CD4-positive, alpha-beta T cell treated with Interleukin-15 for 4 hours (primary cell): ENCODE measurements at regions not wholly inside any gene's neighbourhood (a gene's known extent, or its start where the extent isn't known, plus 50 kb on each side); places are given as distances from the start of the nearest gene placed in this dataset.

ENCODE experiments used
- DNase-seq: peaks from one replicate; pipeline ENCODE4 v3.0.0-alpha.2; 2020; ENCODE audit warnings: low spot score

DNA sequence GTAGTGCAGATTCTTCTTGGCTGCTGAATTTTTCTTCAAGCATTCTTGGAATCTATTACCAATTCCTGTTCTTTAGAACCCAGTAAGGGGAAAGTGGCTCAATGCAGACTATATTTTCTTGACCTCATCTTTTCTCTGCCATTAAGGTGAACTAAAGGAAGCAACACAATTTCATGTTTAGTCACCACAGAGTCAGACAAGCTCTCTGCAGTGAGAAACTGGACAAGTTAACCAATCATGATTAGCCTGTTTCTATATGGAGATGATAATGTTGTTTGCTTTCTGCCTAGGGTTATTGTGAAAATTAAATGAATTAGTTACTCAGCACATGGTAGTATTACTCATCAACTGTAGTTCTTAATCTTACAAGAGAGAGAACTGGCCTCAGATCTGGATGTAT, 1075.1 kb downstream of the AGBL1 start:
- no peak for DNase-seq

DNA sequence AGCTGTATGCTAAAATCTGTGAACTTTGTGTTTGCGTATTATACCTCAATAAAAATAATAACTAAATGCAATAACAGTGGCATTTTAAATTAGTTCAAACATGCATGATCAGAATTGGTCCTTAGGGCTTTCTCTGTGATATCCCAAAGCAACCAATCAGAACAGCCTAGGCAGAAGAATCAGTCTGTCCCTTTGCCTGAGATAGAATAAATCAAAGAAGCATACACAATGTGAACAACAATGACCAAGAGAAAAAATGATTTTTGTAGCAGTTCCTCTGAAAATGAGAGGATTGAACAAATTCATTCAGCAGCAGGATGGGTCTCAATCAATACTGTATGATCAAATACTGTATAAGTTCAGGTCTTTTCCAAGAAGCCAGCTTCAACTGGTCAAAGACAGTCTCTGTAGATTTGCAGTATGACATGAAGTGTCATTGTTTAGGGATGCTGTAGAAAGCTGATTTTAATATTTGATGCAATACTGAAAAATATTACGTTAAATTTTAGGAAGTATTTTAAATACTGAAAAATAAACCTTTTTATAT, 1071.6 kb downstream of the AGBL1 start:
- DNase-seq = no peak

DNA sequence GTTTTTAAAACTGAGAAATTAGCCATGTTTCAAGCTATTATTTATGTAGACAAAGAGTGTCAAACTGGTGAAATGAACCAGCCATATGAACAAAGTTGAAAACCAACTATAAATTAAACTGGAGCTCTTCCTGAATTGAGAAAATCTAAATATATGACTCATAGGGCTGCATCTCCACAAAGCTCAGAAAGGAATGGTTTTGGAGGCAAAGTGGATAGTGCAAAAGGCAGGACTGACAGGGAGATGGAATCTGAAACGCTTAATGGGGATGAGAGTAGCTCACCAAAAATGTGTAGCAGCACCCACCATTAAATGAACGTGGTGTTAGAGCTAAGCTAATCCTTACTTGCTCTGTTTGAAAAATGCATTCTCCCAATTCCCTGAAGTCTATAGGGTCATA, 1066.0 kb downstream of the AGBL1 start:
- DNase-seq = no peak

DNA sequence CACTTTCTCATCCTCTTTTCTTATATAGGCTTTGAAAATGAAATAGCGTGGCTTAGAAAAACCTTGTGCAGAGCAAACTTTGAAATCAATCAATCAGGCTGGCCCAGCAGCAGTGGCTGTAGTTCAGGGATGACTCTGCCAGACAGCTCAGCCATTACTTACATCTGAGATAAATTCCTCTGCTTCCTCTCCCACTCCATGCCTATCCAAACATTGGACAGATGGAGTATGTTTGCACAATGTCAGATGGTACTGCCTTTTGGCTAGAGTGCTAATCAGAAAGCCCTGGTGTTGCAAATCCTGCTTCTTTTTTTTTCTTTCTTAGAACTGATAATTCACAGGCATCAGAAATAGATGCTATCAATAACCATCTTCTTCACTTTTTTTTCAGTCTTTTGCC, 1065.1 kb downstream of the AGBL1 start:
- DNase-seq = no peak

DNA sequence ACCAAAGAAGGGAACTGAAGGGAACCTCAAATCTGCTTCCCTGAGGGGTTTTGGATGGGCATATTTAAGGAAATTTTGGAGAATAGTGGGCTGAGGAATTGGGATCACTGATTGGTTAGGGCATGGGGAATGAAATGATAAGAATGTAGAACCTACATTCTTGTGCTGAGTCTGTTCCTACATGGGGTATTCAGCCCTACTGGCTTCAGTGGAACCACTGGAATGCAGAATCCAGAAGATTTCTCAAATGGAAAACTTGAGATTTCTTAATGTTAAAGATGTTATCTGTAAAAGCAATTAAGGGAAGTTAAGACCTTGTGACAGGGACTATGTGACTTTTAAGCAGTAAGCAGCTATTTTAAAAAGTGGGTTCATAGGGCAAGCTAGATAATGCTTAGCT, 1062.4 kb downstream of the AGBL1 start:
- DNase-seq = no peak

DNA sequence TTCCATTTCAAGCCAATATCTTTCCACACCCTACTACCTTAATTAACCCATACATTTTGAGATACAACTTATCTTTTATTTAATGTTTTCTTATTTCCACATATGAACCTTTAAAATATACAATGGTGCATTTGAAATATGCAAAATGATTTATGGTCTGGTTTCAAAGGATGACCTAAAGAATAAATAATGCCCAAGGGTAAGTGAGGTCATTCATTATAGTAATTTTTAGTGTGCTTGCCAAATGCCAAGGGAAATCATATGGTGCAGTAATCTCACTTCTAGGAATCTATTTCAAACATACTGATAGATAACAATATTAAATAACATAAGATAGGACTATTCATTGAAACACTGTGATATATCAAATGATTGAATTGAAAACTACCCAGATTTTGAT, 1055.4 kb downstream of the AGBL1 start:
- no peak for DNase-seq

DNA sequence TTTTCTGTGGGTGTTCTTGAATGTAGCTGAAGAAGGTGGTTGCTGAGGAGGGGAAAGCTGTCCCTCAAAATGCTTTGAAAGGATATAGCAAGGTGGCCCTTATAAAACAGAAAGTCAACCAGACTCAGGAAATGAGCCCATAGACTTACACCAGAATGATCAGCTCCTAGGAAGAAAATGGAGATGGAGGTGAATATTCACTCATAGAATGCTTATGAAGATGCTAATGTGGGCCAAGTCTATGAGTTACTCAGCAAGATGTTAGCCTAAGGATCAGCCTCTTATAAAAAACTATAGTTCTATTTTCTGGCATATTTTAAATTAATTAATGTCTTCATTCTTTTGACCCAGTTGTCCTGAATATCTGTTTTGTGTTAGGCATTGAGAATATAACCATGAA, 1054.0 kb downstream of the AGBL1 start:
- no peak for DNase-seq

DNA sequence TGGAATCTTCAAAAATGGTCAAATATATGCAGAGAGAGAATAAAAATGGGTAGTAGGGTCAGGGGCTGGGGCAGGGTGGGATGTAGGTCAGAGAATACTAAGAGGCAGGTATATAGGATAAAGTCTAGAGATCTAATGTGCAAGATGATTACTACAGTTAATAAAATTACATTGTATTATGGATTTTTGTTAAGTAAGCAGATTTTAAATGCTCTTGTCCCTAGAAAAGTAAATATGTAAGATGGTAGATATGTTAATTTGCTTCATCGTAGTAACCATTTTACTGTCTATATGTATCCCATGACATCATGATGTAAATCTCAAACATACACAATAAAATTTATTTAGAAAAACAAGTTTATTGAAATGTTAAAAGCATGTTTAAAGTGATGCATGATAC, 1051.4 kb downstream of the AGBL1 start:
- DNase-seq = no peak

DNA sequence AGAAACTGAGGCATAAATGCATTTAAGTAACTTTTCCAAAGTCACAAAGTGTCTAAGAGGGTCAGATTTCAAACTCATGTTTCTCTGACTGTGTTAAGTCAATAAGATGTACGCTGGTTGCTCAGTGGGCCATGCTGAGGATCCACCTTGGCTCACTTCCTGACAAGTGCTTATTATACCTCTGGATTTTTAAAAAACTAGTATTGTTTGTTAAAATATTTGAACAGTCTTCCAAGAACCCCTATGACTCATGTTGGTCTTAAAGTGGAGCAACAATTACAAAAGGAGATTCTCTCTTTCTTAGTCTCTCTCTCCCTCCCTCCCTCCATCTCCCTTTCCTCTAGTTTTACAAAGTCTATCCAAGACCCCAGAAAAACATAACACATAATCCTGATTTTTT, 1050.2 kb downstream of the AGBL1 start:
- DNase-seq = no peak

DNA sequence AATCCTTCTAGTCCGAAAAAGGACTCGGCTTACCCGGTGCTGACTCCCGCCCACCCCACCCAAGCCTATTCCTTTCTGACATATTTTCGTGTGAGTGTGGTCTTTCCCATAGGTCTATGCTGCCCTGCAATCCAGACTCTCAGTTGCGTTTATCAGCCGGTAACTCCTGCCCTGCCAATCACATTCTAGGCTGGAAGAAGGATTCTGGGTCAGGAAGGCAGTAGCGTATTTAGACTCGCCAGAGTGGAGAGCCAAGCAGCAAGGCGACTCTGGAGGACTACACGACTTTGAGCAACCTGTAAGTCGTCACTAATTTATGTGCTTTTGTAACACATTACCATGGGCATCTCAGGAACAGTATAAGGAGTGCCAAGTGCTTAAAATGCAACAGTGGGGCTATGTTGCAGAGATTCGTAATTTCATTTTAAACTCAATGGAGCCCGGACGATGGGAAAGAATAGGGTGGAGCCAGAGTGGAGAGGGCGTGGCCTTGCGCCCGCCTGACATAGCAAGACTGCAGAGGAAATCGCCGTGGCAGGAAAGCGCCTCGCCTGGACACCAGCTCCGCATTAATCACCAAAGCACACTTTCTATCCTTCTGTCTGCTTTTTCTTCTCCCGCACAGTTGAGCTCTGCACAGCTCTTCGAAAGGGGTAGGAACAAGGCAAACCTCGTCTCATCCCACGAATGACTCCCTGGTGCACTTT, 1044.2 kb downstream of the AGBL1 start:
- DNase-seq = no peak

DNA sequence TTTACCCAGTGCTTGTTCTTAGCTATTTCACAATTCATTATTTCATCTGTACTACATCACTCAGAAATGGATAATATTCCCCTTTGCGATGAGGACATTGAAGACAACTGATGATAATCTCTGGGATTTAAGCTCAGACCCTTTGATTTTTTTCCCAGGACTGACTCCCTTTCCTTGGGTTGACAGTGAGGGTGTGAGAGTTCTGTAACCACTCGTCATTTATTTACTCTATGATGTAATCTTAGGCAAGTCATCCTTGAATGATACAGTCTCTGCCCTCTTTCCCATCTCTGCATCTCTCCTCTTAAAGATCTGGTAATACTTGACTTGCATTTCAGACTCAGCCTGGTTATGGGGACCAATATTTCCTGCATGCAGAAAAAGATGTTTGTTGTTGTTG, 1041.7 kb downstream of the AGBL1 start:
- DNase-seq = no peak

DNA sequence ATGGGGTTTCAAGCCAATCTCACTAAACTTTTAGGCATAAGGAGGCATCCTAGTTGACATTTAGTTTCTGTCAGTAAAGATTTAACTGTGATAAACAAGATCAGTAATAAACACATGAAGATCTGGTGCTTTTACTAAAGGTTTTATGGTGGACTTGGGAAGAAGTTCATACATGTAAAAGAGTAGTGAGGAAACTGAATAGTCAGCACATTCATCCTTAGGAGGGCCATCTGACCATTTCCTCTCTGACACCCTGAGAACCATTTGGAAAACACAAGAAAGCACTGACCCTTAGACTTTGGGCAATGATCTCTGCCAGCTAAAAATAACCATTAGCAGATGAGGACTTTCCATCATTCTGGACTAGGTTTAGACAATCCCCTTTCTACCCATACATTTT, 1040.9 kb downstream of the AGBL1 start:
- no peak for DNase-seq

DNA sequence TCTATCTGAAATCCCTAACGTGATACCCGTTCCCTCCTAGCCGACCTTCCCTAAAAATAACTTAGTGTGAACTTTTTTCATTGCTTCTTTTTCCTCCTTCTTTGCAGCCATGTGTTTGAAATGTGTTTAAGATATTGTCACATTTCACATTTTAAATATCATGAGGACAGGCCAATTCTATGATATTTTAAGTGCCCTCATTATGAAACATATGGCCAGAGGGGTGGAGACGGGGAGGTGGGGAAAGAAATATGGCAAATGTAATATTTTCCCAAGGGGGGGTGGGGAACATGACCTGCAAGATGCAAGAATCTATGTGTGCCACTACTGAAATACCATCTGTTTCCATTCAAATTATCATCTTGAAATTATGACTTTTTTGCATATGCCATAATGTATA, 1039.2 kb downstream of the AGBL1 start:
- DNase-seq = no peak

DNA sequence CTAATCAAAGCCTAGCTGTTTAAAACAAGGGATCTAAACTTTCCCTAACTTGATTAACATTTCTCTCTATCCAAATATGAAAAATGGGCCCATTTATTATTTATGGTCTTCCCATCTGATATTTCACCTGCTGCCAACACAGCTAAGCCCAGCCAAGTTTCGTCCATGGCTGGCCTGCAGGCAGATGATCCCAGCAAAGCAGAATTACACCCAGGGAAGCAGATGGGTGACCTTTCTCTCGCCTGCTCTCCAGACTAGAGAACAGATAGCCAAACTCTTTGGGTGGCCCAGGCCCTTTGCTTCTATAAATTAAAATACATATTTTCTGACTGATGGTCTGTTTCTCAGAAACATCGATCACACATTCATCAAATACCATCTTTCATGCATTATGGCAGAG, 1038.8 kb downstream of the AGBL1 start:
- DNase-seq = no peak

DNA sequence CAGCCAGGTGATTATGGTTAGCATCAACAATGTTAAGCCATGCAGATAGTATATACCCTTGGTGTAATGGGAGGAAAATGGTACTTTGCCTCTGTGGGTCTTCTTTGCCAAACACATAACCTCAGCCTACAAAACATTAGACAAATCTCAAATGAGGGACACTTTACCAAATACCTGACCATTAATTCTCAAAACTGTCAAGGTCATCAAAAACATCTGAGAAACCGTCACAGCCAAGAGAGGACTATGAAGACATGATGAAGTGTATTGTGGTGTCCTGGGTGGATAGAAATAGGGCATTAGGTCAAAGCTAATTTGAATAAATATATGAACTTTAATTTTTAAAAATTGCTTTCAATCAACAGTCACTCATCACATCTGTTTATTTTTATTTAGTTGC, 1036.1 kb downstream of the AGBL1 start:
- DNase-seq = no peak

DNA sequence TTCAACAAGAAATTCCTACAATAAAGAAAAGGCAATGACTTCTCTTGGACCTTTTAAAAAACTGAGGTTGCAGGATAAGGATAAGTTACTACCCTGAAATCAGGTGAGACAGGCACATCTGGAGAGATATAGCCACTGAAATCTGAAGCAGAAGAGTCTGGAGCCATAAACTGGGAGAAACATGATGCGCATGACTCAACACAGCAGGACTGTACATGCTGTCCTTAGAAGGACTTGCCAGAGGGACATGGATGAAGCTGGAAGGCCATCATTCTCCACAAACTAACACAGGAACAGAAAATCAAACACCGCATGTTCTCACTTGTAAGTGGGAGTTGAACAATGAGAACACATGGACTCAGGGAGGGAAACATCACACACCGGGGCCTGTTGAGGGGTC, 1020.2 kb downstream of the AGBL1 start:
- DNase-seq = no peak

DNA sequence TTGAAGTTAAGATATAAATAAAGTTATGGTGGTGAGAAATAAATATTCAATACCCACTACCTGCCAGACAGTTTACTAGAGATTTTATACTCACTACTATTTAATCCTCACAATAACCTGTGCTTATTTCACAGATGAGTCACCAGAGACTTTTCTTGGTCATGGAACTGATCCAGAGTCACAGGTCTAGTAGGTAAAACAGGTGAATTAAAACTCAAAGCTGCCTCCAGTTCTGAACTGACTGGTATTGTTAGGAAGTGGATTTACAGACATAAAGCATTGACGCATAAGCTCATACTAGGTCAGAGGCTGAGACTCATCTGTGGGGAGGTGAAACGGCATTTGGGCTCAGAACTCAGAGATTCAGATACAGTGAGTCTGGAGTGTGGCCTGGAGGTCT, 1009.9 kb downstream of the AGBL1 start:
- DNase-seq = no peak

DNA sequence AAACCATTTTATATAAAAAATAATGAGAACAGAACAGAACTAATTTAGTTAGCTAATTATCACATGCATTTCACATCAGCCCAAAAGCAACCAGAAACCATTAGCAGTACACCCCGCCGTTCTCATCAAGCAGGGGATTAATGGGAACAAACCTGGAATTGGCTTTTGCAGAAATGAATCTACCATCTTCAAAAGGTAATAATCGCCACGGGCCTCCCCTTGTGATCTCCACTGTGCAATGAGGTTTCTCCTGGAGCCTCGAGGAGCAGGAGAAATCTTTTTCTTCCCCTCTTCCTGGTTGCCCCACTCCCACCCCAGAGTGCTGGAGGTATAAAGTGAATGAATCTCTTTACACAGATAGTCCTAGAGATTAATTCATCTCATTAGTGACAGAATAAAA, 1003.5 kb downstream of the AGBL1 start:
- no peak for DNase-seq

DNA sequence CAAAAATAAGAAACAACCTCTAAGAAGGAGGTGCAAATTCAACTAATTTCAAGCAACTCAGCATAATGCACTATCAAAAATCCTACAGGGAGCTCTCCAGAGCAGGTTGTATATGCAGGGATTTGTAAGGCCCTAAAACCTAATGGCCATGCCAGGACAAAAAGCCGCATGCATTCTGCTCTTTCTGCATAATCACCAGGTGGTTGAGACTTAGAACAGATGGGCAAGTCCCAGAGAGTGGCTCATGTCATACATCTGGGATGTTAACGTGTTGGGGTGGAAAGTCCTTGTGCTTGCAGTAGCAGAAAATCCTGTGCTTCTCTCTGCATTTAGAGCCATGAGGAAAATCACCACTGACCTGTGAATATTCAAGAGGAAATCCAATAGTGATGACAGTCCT, 1002.9 kb downstream of the AGBL1 start:
- DNase-seq = no peak

DNA sequence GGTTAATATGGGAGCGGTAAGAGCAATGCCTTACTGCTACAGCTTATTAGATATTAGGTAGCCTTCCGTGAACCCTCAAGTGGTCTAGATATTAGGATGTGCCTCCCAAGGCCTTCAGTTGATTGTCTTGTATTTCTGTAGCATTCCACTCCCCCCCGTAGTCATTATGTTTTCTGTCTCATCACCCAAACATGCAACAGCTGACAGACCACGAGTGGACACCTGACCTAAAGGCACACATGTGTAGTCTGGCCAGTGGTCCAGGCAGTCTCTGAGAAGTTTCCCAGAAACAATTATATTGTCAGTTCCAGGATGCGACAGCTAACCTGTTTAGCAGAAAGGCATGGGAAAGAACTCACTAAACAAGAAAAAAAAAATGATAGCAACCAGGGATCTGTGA, 1000.9 kb downstream of the AGBL1 start:
- DNase-seq = no peak
